ENCODE measurements at regions not wholly inside any gene's neighbourhood (a gene's known extent, or its start where the extent isn't known, plus 50 kb on each side); places are given as distances from the start of the nearest gene placed in this dataset.

GRCh38 chr18:78805840-78806239, 173.8 kb upstream of the SALL3 start:
- 12% methylated on average over 7 of the region's 8 CpGs for WGBS (ENCODE audit: low lambda C conversion rate)
- peak; percentile 69 for TF ChIP-seq MNT (IDR thresholded peaks at IDR 0.05)
- no peak for TF ChIP-seq EED (CRISPR knock-in tag; IDR thresholded peaks at IDR 0.05)
- TF ChIP-seq ZNF629 (CRISPR knock-in tag; conservative IDR thresholded peaks at IDR 0.05) = no peak
- Histone ChIP-seq H3K9me3 (ENCODE audit: low read length) (no peaks in the 10 kb centered on the region; the same call in 1 of the 2 replicates), H3K79me2 (ENCODE audit: insufficient read depth, low read length) (no peaks in the 10 kb centered on the region), H4K20me1 (ENCODE audit: insufficient read depth, low read length) (no peaks in the 10 kb centered on the region), H3K4me2 (ENCODE audit: low read depth, low read length) (no peak overlapping the region), H3K36me3 (replicated peaks in 1 of 2; ENCODE audit: control insufficient read depth in 1 of 2, insufficient read depth in 2 of 2, low read length in 2 of 2) (no peaks in the 10 kb centered on the region), H2AFZ (ENCODE audit: low read length) (no peak overlapping the region), H3K27me3 (ENCODE audit: control insufficient read depth in 1 of 2, insufficient read depth in 2 of 2, low read length in 2 of 2) (peaks cover 3 to 16% of the 10 kb centered on the region in 2 experiments; a peak in 4 of 5 replicates), H3K9ac (ENCODE audit: insufficient read depth, low read depth, low read length) (no peak overlapping the region), H3K4me1 (ENCODE audit: insufficient read depth, low read length) (no peaks in the 10 kb centered on the region), H3K4me3 (replicated peaks in 1 of 3; ENCODE audit: insufficient read depth in 1 of 3, low read depth in 2 of 3, low read length in 3 of 3) (no peak overlapping the region), H3K27ac (ENCODE audit: extremely low read length, insufficient read depth, low read length) (no peak overlapping the region)
- in situ Hi-C loops (cut with HindIII; ENCODE audit: extremely low pct_ligation_motif_present, low pct_unique_long_range_greater_than_20kb) (no loop called here), intact Hi-C loops (cut with micrococcal nuclease; ENCODE audit: unreplicated experiment) (no loop called here)
- DNase-seq (ENCODE audit: low spot score) = no peak
- FAIRE-seq = no peak
- ATAC-seq = no peak
- BruUV-seq (replicated peaks) = no TSS peak
- CTCF ChIA-PET (ENCODE audit: low intra/inter-chr PET ratio, low total read pairs) = no interaction called here
- POLR2A ChIA-PET = no interaction called here

- H3K27me3 ChIP-seq (ENCODE audit: control insufficient read depth in 1 of 2, insufficient read depth in 2 of 2, low read length in 2 of 2) = peaks cover 4 to 22% of the 10 kb centered on the region in 2 experiments
- TF ChIP-seq ZMYM2 (CRISPR knock-in tag; IDR thresholded peaks at IDR 0.05) (no peak), THYN1 (CRISPR knock-in tag; IDR thresholded peaks at IDR 0.05; ENCODE audit: borderline replicate concordance, low read depth) (no peak), NONO (IDR thresholded peaks at IDR 0.05) (no peak), NONO (CRISPR knock-in tag; conservative IDR thresholded peaks at IDR 0.05) (no peak), ZNF710 (CRISPR knock-in tag; IDR thresholded peaks at IDR 0.05; ENCODE audit: borderline replicate concordance) (no peak), RFXAP (CRISPR knock-in tag; IDR thresholded peaks at IDR 0.05; ENCODE audit: borderline replicate concordance) (no peak), ZNF652 (CRISPR knock-in tag; IDR thresholded peaks at IDR 0.05; ENCODE audit: borderline replicate concordance, low read depth) (no peak), SMAD3 (CRISPR knock-in tag; IDR thresholded peaks at IDR 0.05) (no peak), RBM39 (IDR thresholded peaks at IDR 0.05; ENCODE audit: low read depth, low read length, poor library complexity, severe bottlenecking) (no peak), SUZ12 (IDR thresholded peaks at IDR 0.05; ENCODE audit: low read depth, low read length) (no peak), ZNF382 (CRISPR knock-in tag; IDR thresholded peaks at IDR 0.05; ENCODE audit: borderline replicate concordance) (no peak)
- H3K4me3 ChIP-seq (replicated peaks in 1 of 3; ENCODE audit: insufficient read depth in 1 of 3, low read depth in 2 of 3, low read length in 3 of 3) = no peak overlapping the region
- BruUV-seq (replicated peaks) = no TSS peak
- no peaks in the 10 kb centered on the region for H3K4me1 ChIP-seq (ENCODE audit: insufficient read depth, low read length)
- ChIA-PET POLR2A (no interaction called here), CTCF (ENCODE audit: low intra/inter-chr PET ratio, low total read pairs) (no interaction called here)
- DNase-seq (ENCODE audit: low spot score) = no peak
- no peaks in the 10 kb centered on the region for H4K20me1 ChIP-seq (ENCODE audit: insufficient read depth, low read length)
- no peak overlapping the region for H2AFZ ChIP-seq (ENCODE audit: low read length)
- 21% methylated on average over 5 of the region's 5 CpGs for WGBS (ENCODE audit: low lambda C conversion rate)
- no peak for ATAC-seq
- no peaks in the 10 kb centered on the region; the same call in 1 of the 2 replicates for H3K9me3 ChIP-seq (ENCODE audit: low read length)
- no peak overlapping the region for H3K4me2 ChIP-seq (ENCODE audit: low read depth, low read length)
- in situ Hi-C loops (cut with HindIII; ENCODE audit: extremely low pct_ligation_motif_present, low pct_unique_long_range_greater_than_20kb) = no loop called here
- H3K36me3 ChIP-seq (replicated peaks in 1 of 2; ENCODE audit: control insufficient read depth in 1 of 2, insufficient read depth in 2 of 2, low read length in 2 of 2) = no peaks in the 10 kb centered on the region
- no peak for FAIRE-seq
- H3K27ac ChIP-seq (ENCODE audit: extremely low read length, insufficient read depth, low read length) = no peak overlapping the region
- intact Hi-C loops (cut with micrococcal nuclease; ENCODE audit: unreplicated experiment) = no loop called here
- H3K79me2 ChIP-seq (ENCODE audit: insufficient read depth, low read length) = no peaks in the 10 kb centered on the region
- H3K9ac ChIP-seq (ENCODE audit: insufficient read depth, low read depth, low read length) = no peak overlapping the region
These were observed 171.9 kb upstream of the SALL3 start for GRCh38 chr18:78807668-78808067.

All from HepG2 (cell line).